ENCODE measurements at regions not wholly inside any gene's neighbourhood (a gene's known extent, or its start where the extent isn't known, plus 50 kb on each side); places are given as distances from the start of the nearest gene placed in this dataset.
"Not testable (repeated sequence)": the region's sequence is repeated elsewhere in the genome, so short reads cannot be mapped to it uniquely, and the experiment has no call there.

- DNase-seq (ENCODE audit: low spot score in 2 of 2): no peak
- TF ChIP-seq EP300 (IDR thresholded peaks at IDR 0.05) (no peak), POLR2A (IDR thresholded peaks at IDR 0.05) (no peak), CTCF (IDR thresholded peaks at IDR 0.05) (no peak)
- no peaks in the 10 kb centered on the region for H3K27me3 ChIP-seq
- H3K4me1 ChIP-seq: no peaks in the 10 kb centered on the region
- H3K9me3 ChIP-seq: peaks cover 0 to 12% (median 0%) of the 10 kb centered on the region in 4 donors
- no peak overlapping the region for H3K27ac ChIP-seq
- no peaks in the 10 kb centered on the region for H3K36me3 ChIP-seq
- 68 to 90% methylated on average over 1 of the region's 1 CpG for WGBS, 2 donors
- H3K4me3 ChIP-seq: no peak overlapping the region
Measured at GRCh38 chr6:88403486-88403885, 237.3 kb upstream of the CNR1 start.

GRCh38 chr6:88402909-88403308 is 236.8 kb upstream of the CNR1 start:
- peaks cover 0 to 8% (median 0%) of the 10 kb centered on the region in 4 donors for H3K9me3 ChIP-seq
- no peaks in the 10 kb centered on the region for H3K36me3 ChIP-seq
- H3K4me1 ChIP-seq: no peaks in the 10 kb centered on the region
- H3K4me3 ChIP-seq: no peak overlapping the region
- TF ChIP-seq POLR2A (IDR thresholded peaks at IDR 0.05) (no peak), CTCF (IDR thresholded peaks at IDR 0.05) (no peak), EP300 (IDR thresholded peaks at IDR 0.05) (no peak)
- 76 to 90% methylated on average over 3 of the region's 3 CpGs for WGBS, 2 donors
- no peak for DNase-seq (ENCODE audit: low spot score in 2 of 2)
- H3K27me3 ChIP-seq: no peaks in the 10 kb centered on the region
- no peak overlapping the region for H3K27ac ChIP-seq

DNA sequence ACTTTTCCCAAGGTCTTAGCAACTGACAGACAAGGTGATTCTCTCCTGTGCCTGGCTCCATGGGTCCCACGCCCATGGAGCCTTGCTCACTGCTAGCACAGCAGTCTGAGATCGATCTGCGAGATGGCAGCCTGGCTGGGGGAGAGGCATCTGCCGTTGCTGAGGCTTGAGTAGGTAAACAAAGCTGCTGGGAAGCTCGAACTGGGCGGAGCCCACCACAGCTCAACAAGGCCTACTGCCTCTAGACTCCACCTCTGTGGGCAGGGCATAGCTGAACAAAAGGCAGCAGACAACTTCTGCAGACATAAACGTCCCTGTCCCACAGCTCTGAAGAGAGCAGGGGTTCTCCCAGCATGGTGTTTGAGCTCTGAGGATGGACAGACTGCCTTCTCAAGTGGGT is 224.9 kb upstream of the CNR1 start:
- DNase-seq (ENCODE audit: low spot score in 2 of 2); H3K27me3 ChIP-seq: not testable (repeated sequence)
- WGBS, 2 donors: 73 to 74% methylated on average over 7 of the region's 7 CpGs

GRCh38 chr6:88388589-88388988 is 222.4 kb upstream of the CNR1 start:
- Histone ChIP-seq H3K36me3 (no peaks in the 10 kb centered on the region), H3K27ac (no peak overlapping the region), H3K9me3 (no peaks in the 10 kb centered on the region), H3K27me3 (no peaks in the 10 kb centered on the region), H3K4me3 (no peak overlapping the region), H3K4me1 (no peaks in the 10 kb centered on the region)
- no peak for DNase-seq (ENCODE audit: low spot score in 2 of 2)
- TF ChIP-seq POLR2A (IDR thresholded peaks at IDR 0.05): no peak
- no peak for TF ChIP-seq CTCF (IDR thresholded peaks at IDR 0.05)
- TF ChIP-seq EP300 (IDR thresholded peaks at IDR 0.05): no peak

More for the DNA sequence above, 224.9 kb upstream of the CNR1 start:
- not testable (repeated sequence) for H3K27ac ChIP-seq, H3K36me3 ChIP-seq, H3K9me3 ChIP-seq, H3K4me3 ChIP-seq, H3K4me1 ChIP-seq

DNA sequence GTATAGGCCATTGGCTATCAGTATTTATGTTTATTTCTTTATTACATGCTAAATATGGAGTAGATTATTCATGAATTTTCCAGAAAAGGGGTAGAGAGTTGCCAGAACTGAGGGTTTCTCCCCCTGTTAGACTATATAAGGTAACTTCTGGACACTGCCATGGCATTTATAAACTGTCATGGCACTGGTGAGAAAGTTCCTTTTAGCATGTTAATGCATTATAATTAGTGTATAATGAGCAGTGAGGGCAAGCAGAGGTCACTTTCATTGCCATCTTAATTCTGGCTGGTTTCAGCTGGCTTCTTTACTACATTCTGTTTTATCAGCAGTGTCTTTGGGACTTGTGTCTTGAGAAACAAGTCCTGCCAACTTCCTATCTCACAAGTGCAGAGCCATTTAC is 220.0 kb upstream of the CNR1 start:
- DNase-seq (ENCODE audit: low spot score in 2 of 2): no peak
- no peak for TF ChIP-seq CTCF (IDR thresholded peaks at IDR 0.05)
- TF ChIP-seq POLR2A (IDR thresholded peaks at IDR 0.05): no peak
- TF ChIP-seq EP300 (IDR thresholded peaks at IDR 0.05): no peak
- Histone ChIP-seq H3K4me3 (no peak overlapping the region), H3K36me3 (no peaks in the 10 kb centered on the region), H3K27me3 (no peaks in the 10 kb centered on the region), H3K4me1 (peaks cover 0 to 2% (median 0%) of the 10 kb centered on the region in 4 donors), H3K27ac (no peak overlapping the region), H3K9me3 (no peaks in the 10 kb centered on the region)

DNA sequence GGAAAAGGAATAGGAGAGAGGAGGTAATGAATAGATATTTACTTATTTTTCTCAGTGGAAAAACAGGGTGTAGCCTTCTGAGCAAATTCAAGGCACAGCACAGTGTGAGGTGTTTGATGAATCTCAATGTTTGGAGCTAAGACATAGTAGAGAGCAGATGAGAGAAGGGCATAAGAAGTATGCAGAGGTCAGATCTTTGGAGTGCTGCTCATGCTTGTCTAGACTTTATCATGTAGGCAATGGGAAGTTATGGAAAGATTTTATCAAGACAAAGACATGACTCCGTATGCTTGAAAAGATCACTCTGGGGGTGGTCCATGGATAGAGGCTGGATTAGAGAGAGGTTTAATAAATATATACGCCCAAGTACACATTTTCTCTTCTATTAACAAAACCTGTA is 217.0 kb upstream of the CNR1 start:
- Histone ChIP-seq H3K4me1 (peaks cover 0 to 27% (median 8%) of the 10 kb centered on the region in 4 donors), H3K4me3 (no peak overlapping the region), H3K36me3 (no peaks in the 10 kb centered on the region), H3K27me3 (no peaks in the 10 kb centered on the region), H3K27ac (no peak overlapping the region), H3K9me3 (no peaks in the 10 kb centered on the region)
- 81 to 82% methylated on average over 2 of the region's 2 CpGs for WGBS, 2 donors
- TF ChIP-seq EP300 (IDR thresholded peaks at IDR 0.05) (no peak), CTCF (IDR thresholded peaks at IDR 0.05) (no peak), POLR2A (IDR thresholded peaks at IDR 0.05) (no peak)
- DNase-seq (ENCODE audit: low spot score in 2 of 2): no peak

All from tibial nerve (tissue), 4 donors.